HG03342 (cell line): ENCODE measurements at regions not wholly inside any gene's neighbourhood (a gene's known extent, or its start where the extent isn't known, plus 50 kb on each side); places are given as distances from the start of the nearest gene placed in this dataset.
"Not testable (repeated sequence)": the region's sequence is repeated elsewhere in the genome, so short reads cannot be mapped to it uniquely, and the experiment has no call there.

Experiments
- ATAC-seq: cut with Tn5 transposase; IDR thresholded peaks from one replicate; pipeline ENCODE4 v1.9.1; 2021; ENCODE audit warnings: mild to moderate bottlenecking, moderate library complexity; ENCODE audit not compliant: unreplicated experiment

DNA sequence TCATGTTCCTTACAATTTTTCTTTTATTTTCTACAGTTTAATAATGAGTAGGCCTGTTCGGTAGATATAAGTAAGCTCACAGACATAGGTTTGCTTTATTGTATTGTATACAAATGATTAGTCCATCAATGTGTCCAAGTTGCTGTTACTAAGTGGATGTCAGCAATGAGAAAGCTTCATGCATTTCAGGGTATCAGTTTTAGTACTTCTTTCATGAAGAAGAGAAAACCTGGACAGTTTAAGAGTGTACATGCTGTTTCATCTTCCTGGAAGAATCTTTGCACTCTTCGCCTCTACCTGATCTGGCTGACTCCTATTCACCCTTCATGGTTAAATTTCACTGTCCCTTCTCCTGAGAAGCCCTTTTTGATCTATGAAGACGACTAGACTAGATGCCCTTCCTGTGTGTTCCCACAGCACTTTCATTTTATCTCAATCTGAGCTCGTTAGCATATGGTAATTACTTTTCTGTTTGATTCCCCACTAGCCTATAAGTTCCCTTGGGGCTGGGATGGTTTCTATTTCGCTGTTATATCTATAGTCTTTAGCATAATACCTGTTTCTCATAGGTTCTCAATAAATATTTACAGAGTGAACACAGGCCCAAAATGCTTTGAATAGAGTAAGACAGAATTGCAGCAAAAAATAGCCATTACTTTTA, 70.7 kb downstream of the CETN3 start:
- ATAC-seq: peak; percentile 85

DNA sequence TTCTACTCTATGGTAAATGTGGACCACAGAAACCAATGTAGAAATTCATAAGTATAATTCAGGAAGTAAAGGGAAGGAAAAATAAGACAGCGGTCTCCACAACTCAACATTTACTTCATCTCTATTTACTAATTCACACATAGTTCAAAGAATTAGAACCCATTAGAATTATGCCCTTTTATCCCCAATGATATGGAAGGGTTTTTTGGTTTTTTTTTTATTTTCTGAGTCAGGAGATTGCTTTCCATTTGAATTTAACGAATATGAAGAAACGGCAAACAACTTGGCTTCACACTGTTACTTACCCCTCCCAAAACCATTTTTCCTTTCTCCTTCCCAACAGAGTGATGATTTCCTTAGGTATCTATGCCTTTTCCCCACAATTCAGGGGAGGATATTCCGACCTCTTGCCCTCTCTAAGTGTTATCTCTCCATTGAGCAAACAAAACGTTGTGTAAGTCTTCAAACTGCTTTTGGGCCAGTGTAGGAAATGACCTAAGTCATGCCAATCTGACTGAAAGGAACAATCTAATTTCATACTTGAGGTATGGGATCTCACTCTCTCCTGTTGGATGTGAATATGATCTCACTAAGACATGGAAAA, 72.0 kb downstream of the CETN3 start:
- ATAC-seq: no peak

DNA sequence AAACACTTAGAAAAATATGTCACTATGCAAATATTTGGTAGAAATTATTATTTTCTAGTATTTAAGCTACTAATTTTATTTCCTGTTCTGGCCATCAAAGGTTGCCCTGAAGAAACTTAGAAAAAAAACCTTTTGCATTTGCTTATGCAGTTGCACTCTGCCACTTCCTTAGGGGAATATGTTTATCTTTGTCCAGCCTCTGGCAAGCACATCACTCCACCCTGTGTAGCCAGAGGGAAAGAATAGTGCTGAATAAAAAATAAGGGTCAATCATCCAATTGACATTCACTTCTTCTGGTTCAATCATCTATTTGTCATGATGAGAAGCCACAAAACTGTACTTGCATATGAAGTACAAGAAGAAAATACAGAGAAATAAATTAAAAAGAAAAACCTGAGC, 72.8 kb downstream of the CETN3 start:
- no peak for ATAC-seq

DNA sequence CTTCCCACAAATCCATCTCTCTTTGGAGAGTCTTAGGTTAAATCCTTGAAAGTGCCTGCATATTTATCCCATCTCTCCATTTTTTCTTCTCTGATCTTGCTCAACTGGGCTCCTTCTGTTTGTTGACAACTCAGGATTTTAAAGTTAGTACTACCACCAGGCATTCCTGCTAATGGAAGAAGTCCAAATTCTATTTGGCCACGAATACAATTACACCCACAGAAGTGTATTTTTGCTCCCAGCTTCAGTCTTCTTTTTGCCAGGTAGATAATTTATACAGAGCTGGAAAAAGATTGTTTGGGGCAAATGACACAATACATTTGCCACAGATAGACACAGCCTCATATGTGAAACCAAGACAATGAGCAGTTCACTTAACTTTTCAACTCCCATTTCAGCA, 74.8 kb downstream of the CETN3 start:
- no peak for ATAC-seq

DNA sequence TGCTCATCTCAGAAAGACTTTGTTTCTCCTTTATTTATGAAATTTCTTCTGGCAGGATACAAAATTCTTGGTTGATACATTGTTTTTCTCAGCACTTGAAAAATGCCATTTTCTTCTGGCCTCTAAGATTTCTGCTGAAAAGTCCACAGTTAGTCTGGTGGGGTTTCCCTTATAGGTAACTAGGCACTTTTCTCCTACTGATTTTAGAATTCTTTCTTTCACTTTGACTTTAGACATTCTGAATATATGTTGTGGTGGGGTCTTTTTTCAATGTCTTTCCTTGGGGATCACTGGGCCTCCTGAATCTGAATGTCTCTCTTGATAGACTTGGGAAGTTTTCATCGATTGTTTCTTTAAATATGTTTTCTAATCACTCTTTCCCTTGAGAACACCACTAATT, 79.6 kb downstream of the CETN3 start:
- ATAC-seq: peak; percentile 50

DNA sequence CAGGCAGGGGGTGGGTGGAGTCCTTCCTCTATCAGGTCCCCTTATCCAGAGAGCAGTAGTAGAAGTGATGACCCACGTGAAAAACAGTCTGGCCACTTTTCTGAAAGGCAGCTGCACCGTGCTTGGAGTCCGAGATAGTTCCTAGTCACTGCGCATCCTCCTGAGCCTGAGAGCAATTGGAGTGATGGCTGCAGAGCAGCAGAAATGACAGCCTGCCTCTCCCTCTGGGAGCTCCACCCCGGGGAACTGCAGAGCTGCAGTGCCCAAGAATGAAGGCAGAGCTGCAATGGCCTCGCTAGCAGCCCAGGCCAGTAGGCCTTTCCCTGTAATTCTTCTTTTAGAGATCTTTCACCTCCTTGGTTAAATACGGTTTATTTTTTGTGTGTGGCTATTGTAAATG, 82.6 kb downstream of the CETN3 start:
- no peak for ATAC-seq

DNA sequence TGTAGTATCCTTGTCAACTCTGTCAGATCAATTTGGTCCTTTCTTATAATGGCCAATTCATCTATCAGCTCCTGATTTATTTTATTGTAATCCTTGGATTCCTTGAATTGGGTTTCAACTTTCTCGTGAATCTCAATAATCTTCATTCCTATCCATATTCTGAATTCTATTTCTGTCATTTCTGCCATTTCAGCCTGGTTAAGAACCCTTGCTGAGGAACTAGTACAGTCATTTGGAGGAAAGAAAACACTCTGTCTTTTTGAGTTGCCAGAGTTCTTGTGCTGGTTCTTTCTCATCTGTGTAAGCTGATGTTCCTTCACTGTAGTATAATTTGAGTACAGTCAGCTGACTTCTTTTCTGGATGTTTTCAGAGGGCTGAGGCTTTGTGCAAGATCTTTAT, 84.5 kb downstream of the CETN3 start:
- ATAC-seq: no peak

DNA sequence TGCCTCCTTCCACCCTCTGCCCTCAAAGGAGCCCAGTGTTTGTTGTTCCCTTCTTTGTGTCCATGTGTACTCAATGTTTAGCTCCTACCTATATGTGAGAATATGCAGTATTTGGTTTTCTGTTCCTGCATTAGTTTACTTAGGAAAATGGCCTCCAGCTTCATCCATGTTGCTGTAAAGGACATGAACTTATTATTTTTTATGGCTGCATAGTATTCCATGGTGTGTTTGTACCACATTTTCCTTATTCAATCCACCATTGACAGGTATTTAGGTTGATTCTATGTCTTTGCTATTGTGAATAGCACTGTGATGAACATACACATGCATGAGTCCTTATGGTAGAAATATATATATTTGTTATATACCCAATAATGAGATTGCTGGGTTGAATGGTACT, 89.2 kb downstream of the CETN3 start:
- not testable (repeated sequence) for ATAC-seq

DNA sequence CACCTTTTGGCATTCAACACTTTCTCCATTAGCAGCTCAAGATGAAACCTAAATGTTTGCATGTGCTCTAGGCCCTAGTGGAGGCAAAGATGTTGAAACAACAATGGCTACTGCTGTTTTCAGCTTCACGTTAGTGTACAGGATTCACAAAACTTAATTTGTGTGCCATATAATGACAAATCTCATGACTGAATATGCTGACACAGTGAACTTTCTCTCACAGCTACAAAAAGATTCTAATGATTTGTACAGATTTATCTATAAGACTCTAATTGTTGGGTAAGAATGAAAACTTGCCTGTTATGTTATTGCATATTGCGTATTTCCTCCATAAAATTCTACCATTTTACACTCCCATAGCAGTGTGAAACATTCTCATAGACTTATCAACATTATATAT, 97.5 kb downstream of the CETN3 start:
- no peak for ATAC-seq

DNA sequence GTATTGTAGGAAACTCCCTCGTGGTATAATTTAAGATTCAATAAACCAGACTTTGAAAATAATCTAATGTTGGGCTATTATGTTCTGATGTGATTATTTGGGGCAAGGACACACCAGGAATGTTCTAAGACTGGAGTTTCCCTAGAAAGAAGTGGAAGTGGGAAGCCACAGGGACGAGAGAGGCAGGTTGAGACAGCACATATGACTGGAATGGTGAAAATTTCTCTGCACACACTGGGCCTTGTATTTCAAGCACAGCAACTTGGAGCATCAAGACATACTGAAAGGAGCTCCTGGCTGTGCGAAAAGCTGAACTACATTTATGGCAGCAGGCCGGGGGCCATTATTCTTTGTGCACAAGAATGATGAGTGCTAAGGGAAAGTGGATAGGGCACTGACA, 98.2 kb downstream of the CETN3 start:
- ATAC-seq: no peak

DNA sequence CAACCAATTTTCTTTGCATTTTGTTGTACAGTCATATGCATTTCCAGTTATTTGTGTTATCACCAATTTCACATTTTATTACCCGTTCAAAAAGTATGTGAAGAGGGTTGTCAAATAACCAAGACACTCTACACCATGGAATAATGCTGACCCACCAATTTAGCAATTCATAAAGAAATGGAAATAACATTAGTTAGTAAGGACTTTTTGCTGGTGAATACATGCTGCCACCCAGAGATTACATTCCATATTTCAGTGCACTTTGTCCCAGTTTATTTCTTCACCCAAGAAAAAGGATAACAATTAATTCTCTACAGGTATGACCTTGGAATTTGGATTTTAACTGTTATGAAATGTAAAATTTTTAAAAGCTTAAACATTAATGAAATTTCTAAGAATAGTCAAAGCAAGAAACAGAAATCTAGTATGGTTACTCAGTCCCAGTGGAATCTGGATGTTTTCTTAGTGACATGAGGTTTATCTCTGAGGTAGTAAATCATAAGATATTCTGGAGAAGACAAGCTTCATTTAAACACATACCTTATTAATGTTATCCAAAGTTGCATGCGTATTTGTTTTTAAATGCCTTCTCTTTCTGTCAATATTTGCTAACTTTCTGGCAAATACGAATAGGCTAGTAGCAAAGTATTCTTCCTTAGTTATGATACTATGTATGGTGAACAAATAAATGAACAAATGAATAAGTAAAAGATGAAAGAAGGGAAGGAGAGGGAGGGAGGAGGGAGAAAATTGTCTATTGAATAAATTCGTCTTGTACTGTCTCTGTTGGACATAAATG, 100.6 kb downstream of the CETN3 start:
- ATAC-seq: no peak

DNA sequence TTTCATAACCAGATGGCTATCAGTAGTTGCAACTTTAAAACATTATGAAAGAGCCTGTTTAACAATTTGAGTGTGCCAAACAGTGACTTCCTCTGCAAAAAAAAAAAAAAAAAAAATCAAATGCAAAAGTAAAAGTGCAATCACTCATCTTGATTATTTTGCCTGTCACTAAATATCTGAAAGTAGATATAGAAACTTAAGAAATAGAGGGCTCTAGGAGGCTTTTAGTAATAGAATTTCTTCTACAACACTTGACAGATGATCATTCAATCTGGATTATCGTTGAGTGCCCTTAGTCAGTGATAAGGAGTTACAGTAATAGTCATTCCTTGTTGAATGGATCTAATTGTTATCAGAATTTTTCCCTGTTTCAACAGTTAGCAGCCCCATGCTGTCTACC, 101.8 kb downstream of the CETN3 start:
- no peak for ATAC-seq

DNA sequence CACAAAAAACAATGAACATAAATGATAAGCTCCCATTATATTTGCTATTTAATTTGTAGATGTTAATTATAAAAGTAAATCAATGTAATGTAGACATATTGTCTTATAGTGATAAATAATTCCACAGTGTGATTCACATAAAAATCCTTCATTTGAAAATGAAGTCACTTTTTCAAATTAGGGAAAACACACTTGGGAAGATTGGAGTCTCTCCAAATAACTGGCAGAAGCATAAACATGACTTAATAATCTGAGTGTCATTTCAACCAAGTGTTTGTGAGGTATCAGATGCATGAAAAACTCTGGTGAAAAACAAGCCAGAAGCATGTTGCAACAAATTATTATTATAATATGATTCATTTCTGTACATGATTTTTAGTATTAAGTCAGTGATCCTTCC, 102.2 kb downstream of the CETN3 start:
- no peak for ATAC-seq

DNA sequence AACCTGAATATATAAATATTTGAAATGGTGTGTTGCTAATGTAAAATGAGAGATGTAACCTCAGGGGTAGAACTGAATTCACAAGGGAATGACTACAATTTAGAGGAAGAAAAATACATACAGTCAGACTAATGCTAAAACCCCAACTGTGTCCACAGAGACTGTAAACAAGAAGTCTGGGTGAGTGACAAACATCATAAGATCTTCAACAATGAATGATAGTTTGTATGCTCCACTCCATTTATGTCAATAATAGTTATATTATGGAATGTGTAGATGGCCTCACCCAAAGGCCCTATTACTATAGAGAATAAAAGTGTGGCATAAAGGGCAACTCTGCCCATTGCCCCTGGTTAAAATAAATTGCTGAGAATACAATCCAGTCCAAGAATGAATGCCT, 102.9 kb downstream of the CETN3 start:
- ATAC-seq: no peak

DNA sequence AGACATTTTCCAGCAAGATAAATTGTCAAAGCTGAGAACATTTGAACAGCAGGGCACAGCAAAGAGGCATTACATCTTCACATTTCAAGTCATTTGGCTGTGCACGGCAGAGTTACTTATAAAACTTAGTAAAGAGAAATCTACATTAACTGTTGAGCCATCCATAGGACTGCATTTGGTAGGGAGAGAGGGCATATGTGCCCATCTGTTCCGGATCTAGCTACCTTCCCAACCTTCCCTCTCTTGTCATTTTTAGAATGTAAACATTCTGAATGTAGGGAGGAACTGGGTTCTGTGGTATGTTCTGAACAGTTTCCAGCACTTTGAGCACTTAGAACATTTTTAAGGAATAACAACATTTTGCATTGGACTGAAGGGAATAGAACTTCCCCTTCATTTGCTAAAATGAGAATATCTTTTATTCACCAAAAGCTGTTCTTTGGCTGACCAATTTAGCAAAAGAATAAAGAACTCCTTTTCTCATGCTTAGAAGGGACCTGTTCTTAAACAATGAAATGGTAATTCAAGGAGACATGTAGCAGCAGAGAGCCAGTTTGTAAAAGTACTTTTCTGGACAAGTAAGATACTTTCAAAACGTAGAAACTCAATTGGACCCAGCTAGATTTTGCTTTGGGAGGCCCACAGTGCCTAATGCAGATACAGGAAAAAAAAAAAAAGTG, 104.4 kb downstream of the CETN3 start:
- no peak for ATAC-seq

DNA sequence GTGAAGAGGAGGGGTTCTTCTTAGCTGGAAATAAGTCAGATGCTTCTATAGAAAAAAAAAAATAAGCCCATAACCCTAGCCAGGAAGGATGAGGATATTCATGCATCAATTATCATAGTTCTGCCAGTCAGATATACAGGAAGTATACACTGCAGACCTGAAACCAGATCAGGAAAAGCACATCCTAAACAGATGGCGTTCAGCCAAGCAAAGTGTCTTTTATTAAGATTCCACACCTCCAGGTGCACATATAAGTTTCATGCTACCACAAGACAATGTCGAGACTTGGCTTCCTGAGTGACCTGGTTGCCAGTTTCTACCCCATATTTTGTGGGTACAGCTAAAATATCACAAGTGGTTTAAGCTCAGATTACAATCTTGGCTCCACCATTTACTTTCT, 108.3 kb downstream of the CETN3 start:
- ATAC-seq: no peak

DNA sequence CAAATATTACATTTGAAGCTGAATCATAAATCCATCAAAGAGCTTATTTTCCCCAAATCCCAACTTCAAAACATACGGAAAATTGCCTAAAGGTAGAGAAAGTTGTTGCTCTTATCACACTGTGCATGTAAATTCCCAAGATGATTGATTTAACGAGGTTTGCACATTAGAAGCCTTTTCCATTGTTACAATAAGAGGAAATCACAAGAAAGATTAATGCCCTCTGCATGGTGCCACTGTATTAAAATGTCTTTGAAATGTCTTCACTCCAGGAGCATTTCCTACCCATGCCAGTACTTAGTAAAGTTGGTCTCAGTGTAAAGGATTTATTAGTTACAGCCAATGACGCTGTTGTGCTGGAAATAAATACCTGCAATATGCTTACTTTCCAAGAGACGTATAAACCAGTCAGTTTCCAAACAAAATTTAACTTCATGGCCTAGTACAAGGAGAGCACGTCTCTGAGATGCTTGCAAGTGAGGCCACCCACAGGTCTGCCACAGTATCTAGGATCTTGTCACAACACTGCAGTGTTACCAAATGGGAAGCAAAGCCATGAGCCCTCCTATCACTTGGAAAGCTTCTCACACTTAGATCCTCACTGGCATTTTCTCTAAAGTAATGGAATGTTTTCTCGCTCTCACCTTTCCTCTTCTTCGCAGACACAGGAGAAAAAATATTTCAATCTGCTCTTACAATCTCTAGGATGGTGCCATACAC, 112.4 kb downstream of the CETN3 start:
- ATAC-seq: no peak

DNA sequence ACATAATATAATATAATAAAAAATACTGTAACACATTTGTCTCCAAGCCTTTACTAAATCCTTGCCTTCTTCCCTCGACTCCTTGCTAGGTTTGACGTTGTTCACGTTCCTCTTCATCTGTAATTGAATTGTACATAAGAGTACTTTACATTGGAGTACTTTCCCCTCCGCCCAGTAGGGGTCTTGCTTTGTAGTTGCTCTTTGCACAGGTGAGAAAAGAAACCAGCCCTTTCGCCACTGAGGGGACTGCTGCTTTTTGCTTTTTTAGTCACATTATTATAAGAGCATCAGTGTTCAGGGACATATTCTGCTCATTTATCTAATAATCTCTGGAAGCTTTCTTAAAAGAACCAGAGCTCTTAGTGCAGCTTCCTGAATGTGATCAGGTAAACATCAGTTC, 115.0 kb downstream of the CETN3 start:
- ATAC-seq: no peak

DNA sequence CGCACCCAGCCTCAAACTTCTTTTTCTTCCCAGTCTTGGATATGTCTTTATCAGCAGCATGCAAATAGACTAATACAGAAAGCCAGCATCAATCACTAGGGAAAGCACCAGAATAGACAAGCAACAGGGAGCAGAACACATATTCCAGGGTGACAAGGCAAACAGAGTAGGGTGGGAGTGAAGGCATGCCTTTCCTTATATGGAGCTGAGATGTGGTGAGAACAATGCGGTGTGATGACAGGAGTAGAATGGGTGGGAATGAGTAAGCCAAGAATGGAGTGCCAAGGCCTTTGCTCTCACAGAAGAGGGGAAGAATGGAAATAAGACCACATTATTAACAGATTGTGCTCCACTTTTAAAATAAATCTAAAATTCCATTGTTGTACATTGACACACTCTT, 115.6 kb downstream of the CETN3 start:
- no peak for ATAC-seq

DNA sequence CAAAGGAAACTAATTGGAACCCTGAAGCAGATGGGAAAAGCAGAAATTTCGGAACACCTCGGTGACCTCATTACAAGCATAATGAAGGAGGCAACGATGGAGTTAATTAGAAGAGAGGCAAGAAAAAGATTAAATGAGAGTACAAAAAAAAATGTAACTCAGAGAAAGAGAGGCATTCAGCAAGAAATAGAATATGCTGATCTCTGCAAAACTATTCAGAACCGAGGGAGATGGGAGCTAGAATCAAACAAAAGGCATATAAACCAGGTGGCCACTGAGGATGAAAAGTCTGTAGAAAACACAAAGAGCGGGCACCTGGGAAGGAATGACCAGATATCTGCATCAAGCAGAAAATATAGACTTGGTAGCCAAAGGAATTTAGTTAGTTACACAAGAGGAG, 118.9 kb downstream of the CETN3 start:
- ATAC-seq: no peak

DNA sequence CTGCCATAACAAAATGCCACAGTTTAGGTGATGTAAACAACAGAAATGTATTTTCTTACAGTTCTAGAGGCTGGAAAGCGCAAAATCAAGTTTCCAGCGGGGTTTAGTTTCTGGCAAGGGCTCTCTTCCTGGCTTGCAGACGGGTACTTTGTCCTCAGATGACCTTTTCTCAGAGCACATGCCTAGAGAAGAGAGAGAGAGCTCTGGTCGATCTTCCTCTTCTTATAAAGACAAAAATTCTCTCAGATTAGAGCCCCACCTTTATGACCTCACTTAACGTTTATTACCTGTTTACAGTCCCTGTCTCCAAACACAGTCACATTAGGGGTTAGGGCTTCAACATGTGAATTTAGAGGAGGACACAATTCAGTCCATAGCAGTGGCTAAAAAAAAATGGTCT, 119.7 kb downstream of the CETN3 start:
- ATAC-seq: no peak
